Glomerular endothelial cell (primary cell): ENCODE measurements at regions not wholly inside any gene's neighbourhood (a gene's known extent, or its start where the extent isn't known, plus 50 kb on each side); places are given as distances from the start of the nearest gene placed in this dataset.
"Not testable (repeated sequence)": the region's sequence is repeated elsewhere in the genome, so short reads cannot be mapped to it uniquely, and the experiment has no call there.

Source experiments
- DNase-seq: peaks from one replicate; pipeline ENCODE4 v3.0.0-alpha.2; 2011; ENCODE audit warnings: low read depth, low spot score; ENCODE audit errors: extremely low read depth

DNA sequence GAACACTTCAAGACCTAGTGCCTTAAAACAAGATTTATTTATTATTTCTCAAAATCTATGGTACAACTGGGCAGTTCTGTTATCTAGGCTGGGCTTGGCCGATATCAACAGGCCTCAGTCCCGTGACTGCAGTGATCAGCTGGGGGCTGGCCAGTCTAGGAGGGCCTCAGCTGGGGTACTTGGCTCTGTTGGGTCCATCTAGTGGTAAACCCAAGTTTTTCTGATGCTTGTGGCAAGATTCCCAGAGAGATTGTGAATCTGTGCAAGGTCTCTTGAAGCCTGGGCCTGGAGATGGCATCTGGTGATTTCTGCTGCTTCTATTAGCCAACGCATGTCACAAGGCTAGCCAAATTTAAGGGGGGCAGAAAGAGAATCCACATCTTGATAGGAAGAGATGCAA lies 482.4 kb upstream of the SGO1 start:
- no peak for DNase-seq

- DNase-seq, result no peak
These were observed 480.1 kb upstream of the SGO1 start for GRCh38 chr3:20666091-20666490.

DNA sequence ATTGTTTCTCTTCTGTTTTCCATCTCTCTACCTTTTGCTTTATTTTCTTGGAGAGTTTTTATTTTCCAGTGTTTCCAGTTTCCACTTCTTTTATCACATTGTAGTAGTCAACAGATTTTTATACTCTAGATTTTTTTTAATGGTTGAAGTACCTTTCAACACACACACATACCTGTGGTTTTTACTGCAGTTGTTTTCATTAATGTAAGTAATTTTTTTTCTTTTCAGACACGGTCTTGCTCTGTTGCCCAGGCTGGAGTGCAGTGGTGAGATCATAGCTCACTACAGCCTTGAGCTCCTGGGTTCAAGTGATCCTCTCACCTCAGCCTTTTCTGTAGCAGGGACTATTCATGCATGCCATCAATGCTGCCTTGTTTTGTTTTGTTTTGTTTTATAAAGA lies 472.5 kb upstream of the SGO1 start:
- DNase-seq, result no peak

DNA sequence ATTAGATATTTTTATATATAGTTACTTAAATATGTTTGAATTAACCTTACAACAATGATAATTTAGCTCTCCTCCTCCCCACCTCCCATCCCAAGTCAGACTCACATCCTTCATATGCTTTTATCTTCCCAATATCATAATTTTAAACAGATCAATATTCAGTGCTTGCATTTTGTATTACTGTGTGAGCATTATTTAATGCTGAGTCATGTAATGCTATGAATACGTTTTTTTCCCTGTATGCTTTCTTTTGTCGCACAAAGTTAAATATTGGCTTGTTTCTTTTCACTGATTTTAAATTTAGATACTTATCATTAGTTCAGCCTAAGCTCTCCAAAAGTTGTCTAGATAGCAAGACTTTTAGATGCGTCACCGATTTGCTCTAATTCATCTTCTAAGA lies 471.6 kb upstream of the SGO1 start:
- DNase-seq, result no peak

DNA sequence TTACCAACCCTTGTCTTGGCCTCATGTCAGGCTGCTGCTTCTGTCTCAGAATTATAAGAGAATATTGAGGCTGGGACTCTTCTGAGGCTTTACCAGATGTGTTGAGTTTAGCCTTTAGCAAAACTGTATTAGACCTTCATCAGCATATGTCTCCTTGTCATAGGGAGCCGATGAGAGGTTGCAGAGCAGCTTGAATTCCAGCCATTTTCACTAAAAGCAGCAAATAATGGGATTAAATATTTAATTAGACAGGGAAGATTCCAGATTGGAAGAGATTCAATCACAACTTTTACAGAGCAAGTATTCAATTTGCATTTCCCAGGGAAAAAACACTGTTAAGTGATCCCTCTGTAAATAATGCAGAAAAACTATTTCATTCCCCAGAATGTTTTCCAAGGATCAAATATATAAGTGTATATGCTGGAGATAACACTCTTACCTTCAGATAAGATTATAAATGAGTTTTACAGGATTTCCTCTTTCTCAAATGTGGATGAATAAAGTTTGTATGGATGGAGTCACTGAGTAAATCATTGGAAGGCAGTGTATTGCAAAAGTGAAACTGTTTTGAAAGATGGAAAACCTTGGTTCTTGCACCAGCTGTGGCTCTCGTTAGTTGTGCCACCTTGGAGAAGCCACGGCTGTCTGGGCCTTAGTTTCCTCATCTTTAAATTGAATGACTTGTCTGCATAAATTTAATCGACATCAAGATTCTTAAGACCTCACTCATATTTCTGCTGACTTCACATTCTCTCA lies 466.4 kb upstream of the SGO1 start:
- no peak for DNase-seq

GRCh38 chr3:20648921-20649381 lies 462.9 kb upstream of the SGO1 start:
- no peak for DNase-seq

- peak; percentile 23 for DNase-seq
These were observed 462.3 kb upstream of the SGO1 start for GRCh38 chr3:20648294-20648693.

DNA sequence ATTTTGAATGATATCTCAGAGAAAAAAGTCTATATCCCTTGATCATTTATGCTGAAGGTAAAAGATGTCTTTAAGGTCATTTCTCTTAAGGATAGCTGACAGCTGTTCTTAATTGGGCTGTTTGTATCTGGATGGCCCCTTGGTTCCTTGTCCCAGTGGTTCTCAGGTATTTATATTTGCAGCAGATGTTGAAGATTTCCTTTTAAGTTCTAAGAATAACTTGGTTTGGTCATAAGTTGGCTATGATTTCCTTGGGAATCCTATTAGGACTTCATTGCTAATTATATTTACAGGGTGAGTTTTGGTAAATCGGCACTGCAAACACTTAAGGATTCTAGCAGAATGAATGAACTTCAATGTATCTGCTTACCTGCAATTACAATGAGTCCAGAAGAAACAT lies 460.4 kb upstream of the SGO1 start:
- no peak for DNase-seq

DNA sequence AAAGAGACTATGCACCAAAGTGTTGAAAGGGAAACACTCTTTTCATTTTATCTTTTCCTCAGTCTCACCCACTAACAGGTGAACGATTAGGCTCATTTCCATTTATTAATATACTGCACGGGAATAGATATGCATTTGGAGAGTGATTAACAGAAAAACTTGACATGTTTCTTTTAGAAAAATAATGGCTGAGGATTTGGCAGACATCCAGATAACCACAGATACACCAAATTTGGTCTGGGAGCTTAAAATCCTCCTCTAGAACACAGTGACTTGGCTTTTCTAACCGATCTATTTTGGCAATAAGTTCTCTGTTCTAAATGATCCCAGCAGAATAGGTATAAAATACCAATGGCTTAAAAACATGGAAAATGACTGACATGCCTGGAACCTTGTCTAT lies 459.3 kb upstream of the SGO1 start:
- no peak for DNase-seq

- DNase-seq, result no peak
These were observed 451.7 kb upstream of the SGO1 start for GRCh38 chr3:20637729-20638128.

DNA sequence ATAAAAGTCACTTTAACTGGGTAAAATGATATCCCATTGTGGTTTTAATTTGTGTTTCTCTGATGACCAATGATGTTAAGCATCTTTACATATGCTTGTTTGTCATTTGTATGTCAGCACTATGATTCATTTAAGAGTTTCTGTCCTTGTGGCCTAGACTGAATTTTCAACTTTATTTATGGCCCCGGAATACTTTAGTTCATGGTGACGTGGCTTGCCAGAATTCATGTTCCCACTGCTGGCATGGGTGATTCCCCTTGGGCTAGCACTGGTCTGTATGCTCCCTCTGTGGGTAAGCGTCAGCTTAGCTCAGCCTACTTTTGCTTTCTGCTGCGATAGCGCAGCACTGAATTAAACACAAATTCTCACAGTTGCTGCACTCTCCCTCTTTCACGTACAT lies 436.3 kb upstream of the SGO1 start:
- no peak for DNase-seq

- not testable (repeated sequence) for DNase-seq
These were observed 432.6 kb upstream of the SGO1 start for GRCh38 chr3:20618621-20619020.

- DNase-seq, result not testable (repeated sequence)
These were observed 432.2 kb upstream of the SGO1 start for GRCh38 chr3:20618181-20618580.

- not testable (repeated sequence) for DNase-seq
These were observed 430.0 kb upstream of the SGO1 start for GRCh38 chr3:20615982-20616381.

DNA sequence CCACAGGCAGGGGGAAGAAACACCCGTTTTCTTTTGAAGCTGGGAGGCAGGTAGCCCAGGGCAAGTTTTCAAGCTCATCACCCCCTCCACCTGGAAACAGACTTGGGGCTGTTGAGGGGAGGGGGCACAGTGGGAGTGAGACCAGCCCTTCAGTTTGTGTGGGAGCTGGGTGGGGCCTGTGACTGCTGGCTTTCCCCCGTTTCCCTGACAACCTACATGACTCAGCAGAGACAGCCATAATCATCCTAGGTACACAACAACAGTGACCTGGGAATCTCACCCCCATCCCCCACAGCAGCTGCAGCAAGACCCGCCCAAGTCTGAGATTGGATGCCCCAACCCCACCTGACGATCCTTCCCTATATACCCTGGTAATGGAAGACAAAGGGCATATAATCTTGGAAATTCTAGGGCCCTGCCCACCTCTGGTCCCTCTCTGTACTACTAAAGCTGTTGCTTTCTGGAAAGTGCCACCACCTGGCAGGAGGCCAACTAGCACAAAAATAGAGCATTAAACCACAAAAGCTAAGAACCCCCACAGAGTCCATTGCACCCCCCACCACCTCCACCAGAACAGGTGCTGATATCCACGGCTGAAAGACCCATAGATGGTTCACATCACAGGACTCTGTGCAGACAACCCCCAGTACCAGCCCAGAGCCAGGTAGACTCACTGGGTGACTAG lies 422.2 kb upstream of the SGO1 start:
- DNase-seq, result no peak

DNA sequence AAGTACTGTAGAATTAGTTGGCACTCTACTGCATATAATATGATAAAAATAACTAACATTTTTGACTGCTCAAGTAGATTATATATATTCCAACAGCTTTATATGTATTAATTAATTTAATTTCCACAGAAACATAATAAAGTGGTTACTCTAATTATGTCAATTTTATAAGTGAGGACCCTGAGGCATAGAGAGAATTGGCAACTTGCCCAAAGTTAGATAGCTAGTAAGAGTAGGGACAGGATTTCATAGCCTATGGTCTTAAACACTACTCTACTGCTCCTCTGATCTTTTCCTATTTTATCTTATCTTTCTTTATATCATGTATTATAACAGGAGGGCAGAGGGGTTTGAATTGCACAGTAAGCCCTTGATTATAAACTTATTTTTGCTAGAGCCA lies 418.7 kb upstream of the SGO1 start:
- no peak for DNase-seq

DNA sequence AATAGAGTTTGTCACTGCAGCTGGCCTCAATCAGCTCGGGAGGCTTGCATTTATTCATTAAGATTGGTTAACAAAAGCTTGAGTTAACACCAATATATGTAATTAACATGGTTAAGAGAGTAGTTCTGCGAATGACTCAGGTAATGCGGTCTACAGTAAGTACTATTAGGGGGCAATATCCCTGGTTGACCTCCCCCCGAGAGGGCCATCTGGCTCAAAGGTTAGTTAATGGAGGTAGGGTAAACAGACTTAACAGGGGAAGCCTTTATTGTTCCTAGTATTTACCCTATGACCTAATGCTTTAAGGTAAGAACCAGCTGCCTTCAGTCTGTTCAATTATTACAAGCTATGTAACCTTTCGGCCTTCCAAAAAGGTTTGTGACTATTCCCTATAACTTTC lies 403.3 kb upstream of the SGO1 start:
- DNase-seq, result no peak

GRCh38 chr3:20588781-20589180 lies 402.8 kb upstream of the SGO1 start:
- no peak for DNase-seq

DNA sequence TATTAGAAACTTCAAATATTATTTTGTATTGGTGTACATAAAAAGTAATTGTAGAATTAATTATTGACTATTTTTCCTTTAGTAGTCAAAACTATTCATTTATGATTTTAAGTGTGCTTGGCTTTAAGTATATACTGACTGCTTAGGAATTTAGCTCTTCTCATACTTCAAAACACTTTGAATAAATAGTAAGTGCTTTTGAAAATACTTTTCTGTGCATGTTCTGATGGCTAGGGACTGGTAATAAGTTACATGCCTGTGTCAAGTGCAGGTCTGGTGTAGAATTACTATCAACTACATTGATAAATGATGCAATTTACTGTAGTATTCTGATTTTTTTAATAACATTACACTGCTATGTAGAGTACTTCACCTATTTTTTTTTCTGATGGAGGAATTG lies 397.6 kb upstream of the SGO1 start:
- no peak for DNase-seq

DNA sequence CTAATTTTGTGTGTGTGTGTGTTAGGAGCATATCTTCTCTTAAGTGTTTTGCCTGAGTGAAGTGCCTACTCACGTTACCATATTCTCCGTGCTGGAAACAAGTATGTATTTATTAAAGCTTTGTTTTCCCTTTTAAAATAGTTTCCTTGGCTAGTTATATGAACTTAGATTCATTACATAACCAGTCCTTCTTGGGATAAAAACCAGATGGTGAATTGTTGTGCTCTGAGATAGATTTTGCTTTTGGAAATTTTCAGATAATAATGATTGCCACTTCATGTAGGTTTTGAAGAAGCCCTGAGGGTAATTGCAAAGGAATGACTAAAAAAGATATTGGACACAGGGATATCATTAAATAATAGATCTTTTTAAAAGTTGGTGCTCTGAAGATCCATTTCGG lies 390.2 kb upstream of the SGO1 start:
- no peak for DNase-seq

DNA sequence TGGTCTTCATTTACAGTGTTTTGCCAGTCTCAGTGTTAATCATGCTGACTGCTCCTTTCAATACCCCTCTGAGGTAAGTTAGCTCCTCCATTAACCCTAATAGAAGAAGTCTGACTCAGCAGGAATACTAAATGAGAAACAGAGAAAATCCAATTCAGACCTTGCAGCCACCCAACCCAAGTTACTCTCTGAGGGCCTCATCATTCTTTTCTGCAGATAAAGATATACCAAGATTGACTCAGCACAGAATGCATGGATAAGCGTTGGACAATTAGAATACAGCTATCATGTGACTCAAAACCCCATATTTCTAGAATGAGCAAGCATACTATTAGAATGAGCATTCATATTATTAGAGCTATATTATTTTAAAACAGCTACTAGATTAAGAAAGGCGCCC lies 389.1 kb upstream of the SGO1 start:
- peak; percentile 7 for DNase-seq

GRCh38 chr3:20574746-20575145 lies 388.7 kb upstream of the SGO1 start:
- peak; percentile 23 for DNase-seq
